A673 (cell line): ENCODE measurements at regions not wholly inside any gene's neighbourhood (a gene's known extent, or its start where the extent isn't known, plus 50 kb on each side); places are given as distances from the start of the nearest gene placed in this dataset.

Experiments
- CTCF ChIP-seq: fragments of 300-800, 200-600 bp; sonication (generic); conservative IDR thresholded peaks from 2 replicates; pipeline ENCODE4 v1.5.1; 2017; ENCODE audit warnings: low read depth, mild to moderate bottlenecking, antibody characterized with exemption, low read length, moderate library complexity, mixed read lengths
- EZH2 ChIP-seq: fragments of 200-600 bp; sonication (generic); IDR thresholded peaks from 2 replicates; pipeline ENCODE4 v1.6.1; 2017; ENCODE audit warnings: borderline replicate concordance, low read depth, mild to moderate bottlenecking, mixed read lengths, antibody characterized with exemption, low read length; ENCODE audit not compliant: poor library complexity, severe bottlenecking

- no peak for TF ChIP-seq CTCF
- TF ChIP-seq EZH2, result no peak
These were observed 547.9 kb downstream of the DTWD2 start for GRCh38 chr5:118440496-118440895.
